GM19025 (cell line): ENCODE measurements at regions not wholly inside any gene's neighbourhood (a gene's known extent, or its start where the extent isn't known, plus 50 kb on each side); places are given as distances from the start of the nearest gene placed in this dataset.
A peak's percentile ranks its signal among the peaks of the same experiment; 100 is the strongest.

Experiments
- ATAC-seq: cut with Tn5 transposase; IDR thresholded peaks from one replicate; pipeline ENCODE4 v1.9.1; 2021; ENCODE audit warnings: mild to moderate bottlenecking, low read depth, moderate library complexity; ENCODE audit not compliant: unreplicated experiment

- ATAC-seq = no peak
These were observed 108.8 kb downstream of the SQOR start for GRCh38 chr15:45743426-45744235.

- no peak for ATAC-seq
These were observed 109.4 kb downstream of the SQOR start for GRCh38 chr15:45744236-45744589.

GRCh38 chr15:45747426-45747825 is 112.6 kb downstream of the SQOR start:
- ATAC-seq = no peak

- ATAC-seq = no peak
These were observed 116.8 kb downstream of the SQOR start for GRCh38 chr15:45751629-45752028.

GRCh38 chr15:45759936-45760335 is 125.1 kb downstream of the SQOR start:
- no peak for ATAC-seq

GRCh38 chr15:45762726-45763125 is 127.9 kb downstream of the SQOR start:
- ATAC-seq = no peak

- ATAC-seq = no peak
These were observed 128.5 kb downstream of the SQOR start for GRCh38 chr15:45763170-45763869.

- no peak for ATAC-seq
These were observed 138.3 kb downstream of the SQOR start for GRCh38 chr15:45773149-45773548.

- no peak for ATAC-seq
These were observed 141.9 kb downstream of the SQOR start for GRCh38 chr15:45776772-45777171.

- no peak for ATAC-seq
These were observed 143.0 kb downstream of the SQOR start for GRCh38 chr15:45777781-45778180.

- no peak for ATAC-seq
These were observed 145.5 kb downstream of the SQOR start for GRCh38 chr15:45780352-45780751.

- no peak for ATAC-seq
These were observed 149.8 kb downstream of the SQOR start for GRCh38 chr15:45784656-45785055.

- ATAC-seq = no peak
These were observed 151.1 kb downstream of the SQOR start for GRCh38 chr15:45785897-45786296.

- no peak for ATAC-seq
These were observed 155.6 kb downstream of the SQOR start for GRCh38 chr15:45790325-45790943.

GRCh38 chr15:45794304-45794703 is 159.5 kb downstream of the SQOR start:
- peak; percentile 48 for ATAC-seq

GRCh38 chr15:45794712-45795439 is 160.0 kb downstream of the SQOR start:
- ATAC-seq = peak; percentile 56

GRCh38 chr15:45795440-45796069 is 160.7 kb downstream of the SQOR start:
- no peak for ATAC-seq

- no peak for ATAC-seq
These were observed 161.6 kb downstream of the SQOR start for GRCh38 chr15:45796433-45796832.

- ATAC-seq = peak; percentile 55
These were observed 164.7 kb downstream of the SQOR start for GRCh38 chr15:45799508-45799907.

GRCh38 chr15:45801543-45801942 is 166.7 kb downstream of the SQOR start:
- no peak for ATAC-seq
